IPS DF 6.9 (cell line): ENCODE measurements at regions not wholly inside any gene's neighbourhood (a gene's known extent, or its start where the extent isn't known, plus 50 kb on each side); places are given as distances from the start of the nearest gene placed in this dataset.
"Not testable (repeated sequence)": the region's sequence is repeated elsewhere in the genome, so short reads cannot be mapped to it uniquely, and the experiment has no call there.

Experiments
- DNase-seq: peaks from one replicate; pipeline ENCODE4 v3.0.0-alpha.2; 2013; ENCODE audit warnings: low read depth, low spot score
- H3K27ac ChIP-seq: one replicate; pipeline ENCODE4 v1.5.1; 2013; ENCODE audit warnings: low read length, control low read depth
- H3K27me3 ChIP-seq: 2 replicates; pipeline ENCODE4 v1.6.1; 2013; ENCODE audit warnings: mild to moderate bottlenecking, low read length; ENCODE audit not compliant: control insufficient read depth, insufficient read depth
- H3K36me3 ChIP-seq: 2 replicates; pipeline ENCODE4 v1.6.1; 2013; ENCODE audit warnings: low read length; ENCODE audit not compliant: control insufficient read depth, insufficient read depth
- H3K4me1 ChIP-seq: 2 replicates; pipeline ENCODE4 v1.6.1; 2013; ENCODE audit warnings: low read length; ENCODE audit not compliant: control insufficient read depth, insufficient read depth
- H3K4me3 ChIP-seq: 2 replicates; pipeline ENCODE4 v1.5.1; 2013; ENCODE audit warnings: mild to moderate bottlenecking, low read length
- H3K9me3 ChIP-seq: 2 replicates; pipeline ENCODE4 v1.6.1; 2013; ENCODE audit warnings: low read length, inconsistent platforms; ENCODE audit not compliant: control insufficient read depth, insufficient read depth
- WGBS: extraction: QIAGEN DNeasy Blood & Tissue Kit; methylation state at CpG from one replicate; pipeline ENCODE4 v1.1.7; 2013; ENCODE audit warnings: mixed read lengths, missing lambda C conversion rate; ENCODE audit not compliant: insufficient read length, insufficient coverage; 5-methylcytosine and 5-hydroxymethylcytosine counted together

DNA sequence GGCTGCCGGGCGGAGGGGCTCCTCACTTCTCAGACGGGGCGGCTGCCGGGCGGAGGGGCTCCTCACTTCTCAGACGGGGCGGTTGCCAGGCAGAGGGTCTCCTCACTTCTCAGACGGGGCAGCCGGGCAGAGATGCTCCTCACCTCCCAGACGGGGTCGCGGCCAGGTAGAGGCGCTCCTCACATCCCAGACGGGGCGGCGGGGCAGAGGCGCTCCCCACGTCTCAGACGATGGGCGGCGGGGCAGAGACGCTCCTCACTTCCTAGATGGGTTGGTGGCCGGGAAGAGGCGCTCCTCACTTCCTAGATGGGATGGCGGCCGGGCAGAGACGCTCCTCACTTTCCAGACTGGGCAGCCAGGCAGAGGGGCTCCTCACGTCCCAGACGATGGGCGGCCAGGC is 91.7 kb upstream of the ANK2 start:
- H3K4me3 ChIP-seq, H3K4me1 ChIP-seq, H3K27ac ChIP-seq, H3K36me3 ChIP-seq, DNase-seq, H3K27me3 ChIP-seq, H3K9me3 ChIP-seq: not testable (repeated sequence)
- WGBS = no CpG with 5 or more reads among the region's 31 CpGs

DNA sequence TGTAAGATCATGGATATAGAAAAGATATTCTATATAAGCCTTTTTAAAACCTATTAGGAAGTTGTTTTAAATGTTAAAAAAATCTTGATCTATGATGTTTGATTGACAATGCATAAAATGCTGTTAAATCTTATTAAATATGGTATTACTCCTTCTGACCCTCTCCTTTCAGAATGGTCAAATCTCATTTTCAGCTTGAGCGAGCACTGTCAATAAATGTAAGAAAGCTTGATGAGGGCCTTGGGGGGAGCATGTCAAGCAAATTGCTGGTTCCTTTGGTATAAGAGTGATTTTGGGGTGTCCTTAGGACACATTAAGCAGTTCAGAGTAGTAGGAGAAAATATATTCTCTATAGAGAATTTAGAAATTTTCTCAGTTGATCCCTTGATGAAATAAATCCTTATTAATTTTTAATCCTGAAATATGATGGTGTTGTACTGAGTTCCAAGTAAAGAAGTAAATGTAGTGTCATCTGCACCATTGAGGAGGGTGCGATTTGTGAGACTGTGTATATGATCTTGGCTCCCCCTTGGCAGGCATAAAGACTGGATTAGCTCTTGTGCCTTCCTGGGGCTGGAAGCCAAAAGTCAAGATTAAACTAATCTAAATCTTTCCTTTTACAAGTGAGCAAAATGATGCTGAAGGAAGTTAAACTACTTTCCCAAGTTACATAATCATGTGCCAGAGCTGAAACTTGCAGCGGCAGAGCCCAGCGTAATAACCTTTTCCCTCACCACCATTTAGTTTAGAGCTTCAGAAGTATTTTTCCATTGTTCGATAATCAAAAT is 82.6 kb upstream of the ANK2 start:
- no peaks in the 10 kb centered on the region for H3K4me1 ChIP-seq
- no peak for DNase-seq

DNA sequence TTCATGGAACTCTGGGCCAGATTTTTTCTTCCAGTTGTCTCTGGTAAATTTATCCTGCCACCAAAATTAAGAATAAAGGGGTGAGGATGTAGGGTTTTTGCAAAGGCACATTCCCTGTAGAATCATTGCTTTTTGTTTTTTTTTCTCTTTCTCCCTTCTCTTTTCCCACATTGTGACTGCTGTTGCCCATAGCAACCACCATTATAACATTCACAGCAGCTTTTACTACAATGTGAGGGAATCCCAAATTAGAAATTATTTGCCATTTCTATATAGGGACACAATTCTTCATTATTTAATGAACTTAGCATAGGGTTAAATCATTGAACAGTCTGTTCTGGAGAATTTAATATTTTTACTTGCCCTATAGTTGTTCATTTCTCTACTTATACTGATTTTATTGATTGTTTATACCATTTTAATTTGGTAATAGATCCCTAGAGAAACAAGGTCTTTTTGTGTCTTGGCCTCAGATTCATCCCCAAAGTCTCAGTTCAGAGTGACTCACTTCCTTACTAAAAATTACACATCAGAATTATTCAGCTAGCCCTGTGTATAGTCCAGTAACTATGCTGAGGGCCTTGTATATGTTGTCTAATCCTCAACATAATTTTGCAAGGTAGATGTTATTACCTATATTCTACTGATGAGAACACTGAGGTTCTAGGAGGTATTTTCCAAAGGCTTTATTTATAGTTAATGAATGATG is 80.8 kb upstream of the ANK2 start:
- H3K36me3 ChIP-seq = no peaks in the 10 kb centered on the region
- no peak for DNase-seq
- H3K4me3 ChIP-seq = no peak overlapping the region
- no peak overlapping the region for H3K27ac ChIP-seq
- no peaks in the 10 kb centered on the region for H3K27me3 ChIP-seq
- H3K4me1 ChIP-seq = no peaks in the 10 kb centered on the region
- no peaks in the 10 kb centered on the region for H3K9me3 ChIP-seq

More for the DNA sequence above, 82.6 kb upstream of the ANK2 start:
- Histone ChIP-seq H3K4me3 (no peak overlapping the region), H3K36me3 (no peaks in the 10 kb centered on the region), H3K27me3 (no peaks in the 10 kb centered on the region), H3K9me3 (no peaks in the 10 kb centered on the region), H3K27ac (no peak overlapping the region)
- WGBS = no CpG with 5 or more reads among the region's 5 CpGs

GRCh38 chr4:112970903-112971302 is 78.5 kb upstream of the ANK2 start:
- Histone ChIP-seq H3K27ac (no peak overlapping the region), H3K4me1 (no peaks in the 10 kb centered on the region), H3K27me3 (no peaks in the 10 kb centered on the region), H3K9me3 (no peaks in the 10 kb centered on the region), H3K4me3 (no peak overlapping the region), H3K36me3 (no peaks in the 10 kb centered on the region)
- no CpG with 5 or more reads among the region's 2 CpGs for WGBS
- DNase-seq = no peak

GRCh38 chr4:112973750-112974251 is 75.7 kb upstream of the ANK2 start:
- WGBS = no CpG with 5 or more reads among the region's 2 CpGs
- Histone ChIP-seq H3K27me3 (no peaks in the 10 kb centered on the region), H3K4me3 (no peak overlapping the region), H3K4me1 (no peaks in the 10 kb centered on the region), H3K9me3 (no peaks in the 10 kb centered on the region), H3K36me3 (no peaks in the 10 kb centered on the region), H3K27ac (no peak overlapping the region)
- no peak for DNase-seq

GRCh38 chr4:112975567-112976355 is 73.7 kb upstream of the ANK2 start:
- no peak overlapping the region for H3K4me3 ChIP-seq
- peaks cover 3% of the 10 kb centered on the region; the same call in 1 of the 2 replicates for H3K4me1 ChIP-seq
- no peaks in the 10 kb centered on the region for H3K27me3 ChIP-seq
- H3K36me3 ChIP-seq = no peaks in the 10 kb centered on the region
- DNase-seq = no peak
- H3K9me3 ChIP-seq = no peaks in the 10 kb centered on the region
- H3K27ac ChIP-seq = no peak overlapping the region
- WGBS = no CpG with 5 or more reads among the region's 6 CpGs

- Histone ChIP-seq H3K9me3 (no peaks in the 10 kb centered on the region), H3K27ac (no peak overlapping the region), H3K36me3 (no peaks in the 10 kb centered on the region), H3K4me1 (peaks cover 3% of the 10 kb centered on the region; the same call in 1 of the 2 replicates), H3K4me3 (no peak overlapping the region), H3K27me3 (no peaks in the 10 kb centered on the region)
- DNase-seq = no peak
- WGBS = no CpG with 5 or more reads among the region's 14 CpGs
Measured at GRCh38 chr4:112978691-112979472, 70.6 kb upstream of the ANK2 start.

GRCh38 chr4:112979881-112980421 is 69.5 kb upstream of the ANK2 start:
- Histone ChIP-seq H3K27me3 (no peaks in the 10 kb centered on the region), H3K9me3 (no peaks in the 10 kb centered on the region), H3K4me1 (peaks cover 3% of the 10 kb centered on the region; the same call in 1 of the 2 replicates), H3K27ac (no peak overlapping the region), H3K36me3 (no peaks in the 10 kb centered on the region), H3K4me3 (no peak overlapping the region)
- DNase-seq = no peak
- WGBS = no CpG with 5 or more reads among the region's 16 CpGs

DNA sequence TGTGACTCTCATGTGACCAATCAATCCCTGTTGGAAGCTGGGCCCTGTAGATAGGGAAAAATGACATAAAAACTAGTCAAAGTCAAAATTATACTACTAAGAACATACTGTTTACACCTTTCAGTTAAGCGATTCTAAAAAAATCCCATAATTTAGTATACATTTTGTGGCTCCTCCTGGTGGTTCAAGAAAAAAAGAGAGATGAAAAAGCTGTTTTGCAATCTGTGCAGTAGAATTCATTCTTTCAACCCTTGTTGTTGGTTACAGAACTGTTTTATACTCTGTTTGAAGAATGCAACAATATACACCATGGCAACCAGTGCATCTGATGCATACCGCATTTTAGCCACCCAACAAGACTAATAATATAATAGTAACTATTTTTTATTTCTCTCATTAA is 66.8 kb upstream of the ANK2 start:
- no peak for DNase-seq
- H3K27me3 ChIP-seq = no peaks in the 10 kb centered on the region
- WGBS = no CpG with 5 or more reads among the region's 2 CpGs
- no peaks in the 10 kb centered on the region for H3K36me3 ChIP-seq
- H3K27ac ChIP-seq = no peak overlapping the region
- no peak overlapping the region for H3K4me3 ChIP-seq
- H3K4me1 ChIP-seq = peaks cover 4% of the 10 kb centered on the region
- no peaks in the 10 kb centered on the region for H3K9me3 ChIP-seq
